IPS-18c (cell line): ENCODE measurements at regions not wholly inside any gene's neighbourhood (a gene's known extent, or its start where the extent isn't known, plus 50 kb on each side); places are given as distances from the start of the nearest gene placed in this dataset.

Source experiments
- H3K4me3 ChIP-seq: 2 replicates; pipeline ENCODE4 v1.7.0; 2013; ENCODE audit warnings: low read depth, mild to moderate bottlenecking, low read length, moderate library complexity; ENCODE audit not compliant: insufficient read depth
- H3K9me3 ChIP-seq: one replicate; pipeline ENCODE4 v1.6.1; 2013; ENCODE audit warnings: mild to moderate bottlenecking, low read length, moderate library complexity; ENCODE audit not compliant: control insufficient read depth, insufficient read depth

DNA sequence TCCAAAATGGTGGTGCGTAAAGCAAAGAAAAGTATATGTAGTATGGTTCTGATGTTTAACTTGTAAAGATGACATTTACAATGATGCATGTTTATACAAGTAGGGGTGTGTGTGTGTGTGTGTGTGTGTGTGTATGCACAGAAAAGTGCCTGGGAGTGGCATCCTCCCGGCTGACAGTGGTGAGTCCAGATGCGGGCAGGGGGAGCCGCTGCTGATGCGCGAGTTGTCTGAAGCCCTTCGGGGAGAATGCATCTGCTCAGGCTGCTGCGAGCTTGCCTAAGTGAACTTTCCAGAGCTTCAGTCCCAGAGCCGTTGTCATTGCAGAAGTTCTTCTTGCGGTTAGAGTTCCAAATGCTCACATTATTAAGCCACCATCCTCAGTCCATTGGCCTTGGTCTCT is 429.7 kb upstream of the HS6ST1 start:
- no peak overlapping the region for H3K4me3 ChIP-seq

DNA sequence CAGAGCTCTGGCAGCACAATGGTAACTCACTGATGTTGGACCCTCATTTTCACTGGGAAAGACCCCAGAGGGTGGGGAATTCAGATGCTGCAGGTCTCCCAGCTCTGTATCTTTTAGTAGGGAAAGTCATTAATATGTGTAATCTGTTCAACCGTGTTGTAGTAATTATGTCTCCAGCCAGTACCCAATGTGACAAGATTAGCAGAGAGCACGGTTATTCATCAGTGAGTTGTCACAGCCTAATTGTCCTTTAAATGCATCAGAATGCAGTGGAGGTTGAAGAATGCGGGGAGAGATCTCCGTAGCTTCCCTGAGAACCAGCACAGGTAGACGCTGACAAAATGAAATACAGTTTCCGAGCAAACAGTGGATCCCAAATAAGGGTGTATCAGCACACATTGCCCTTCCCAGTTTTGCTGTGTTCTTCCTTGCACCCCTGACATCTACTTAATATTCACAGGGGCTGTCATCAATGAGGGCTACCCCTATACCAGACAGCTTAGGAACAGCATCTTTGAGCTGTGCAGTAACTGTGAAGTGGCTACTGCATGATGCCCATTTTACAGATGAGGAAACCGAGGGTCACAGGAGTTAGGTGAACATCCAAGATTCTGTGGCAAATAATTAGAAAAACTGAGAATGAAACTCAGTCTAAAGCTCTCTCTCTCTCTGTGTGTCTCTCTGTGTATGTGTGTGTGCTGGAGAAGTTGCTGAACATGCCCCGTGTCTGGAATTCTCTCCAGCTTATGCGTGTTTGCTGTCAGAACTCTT is 430.4 kb upstream of the HS6ST1 start:
- no peaks in the 10 kb centered on the region for H3K9me3 ChIP-seq

More for the DNA sequence above, 429.7 kb upstream of the HS6ST1 start:
- H3K9me3 ChIP-seq, result no peaks in the 10 kb centered on the region

DNA sequence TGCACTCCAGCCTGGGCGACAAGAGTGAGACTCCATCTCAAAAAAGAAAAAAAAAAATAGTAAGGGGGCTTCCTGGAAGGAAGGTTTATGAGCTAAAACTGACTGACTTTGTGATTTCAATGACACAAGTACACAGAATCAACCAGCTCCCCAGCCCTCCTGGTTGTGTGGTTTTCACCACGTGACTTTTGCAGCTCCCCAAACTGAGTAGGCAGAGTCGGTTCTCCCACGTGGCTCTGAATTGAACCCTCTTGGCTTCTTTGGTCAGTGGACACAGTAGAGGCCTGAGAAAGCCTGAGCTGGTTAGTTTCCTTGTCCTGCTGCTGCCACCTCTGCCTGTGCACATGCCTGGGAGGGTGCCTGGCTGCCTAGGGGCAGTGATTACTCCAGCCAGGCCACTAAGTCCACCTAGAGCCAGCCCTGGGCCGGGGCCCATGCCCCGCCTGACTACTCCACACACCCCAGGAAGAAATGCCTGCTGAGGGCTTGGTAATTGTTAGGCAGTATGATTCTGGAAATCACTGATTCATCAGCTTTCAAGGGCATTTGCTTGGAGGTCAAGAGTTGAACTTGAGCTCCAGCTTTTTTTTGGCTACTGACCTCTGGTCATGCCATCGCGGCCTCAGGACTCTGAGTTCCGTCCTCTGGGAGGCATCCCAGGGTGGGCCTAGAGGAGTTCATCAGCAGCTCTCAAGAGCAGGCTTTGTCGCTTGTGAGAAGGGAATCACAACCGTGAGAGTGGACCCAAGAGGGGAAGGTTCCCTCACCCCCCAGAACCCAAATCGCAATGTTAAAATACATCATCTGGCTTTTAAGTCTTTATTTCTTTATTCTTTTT is 431.9 kb upstream of the HS6ST1 start:
- Histone ChIP-seq H3K4me3 (no peak overlapping the region), H3K9me3 (no peaks in the 10 kb centered on the region)

More for the DNA sequence above, 430.4 kb upstream of the HS6ST1 start:
- no peak overlapping the region for H3K4me3 ChIP-seq

DNA sequence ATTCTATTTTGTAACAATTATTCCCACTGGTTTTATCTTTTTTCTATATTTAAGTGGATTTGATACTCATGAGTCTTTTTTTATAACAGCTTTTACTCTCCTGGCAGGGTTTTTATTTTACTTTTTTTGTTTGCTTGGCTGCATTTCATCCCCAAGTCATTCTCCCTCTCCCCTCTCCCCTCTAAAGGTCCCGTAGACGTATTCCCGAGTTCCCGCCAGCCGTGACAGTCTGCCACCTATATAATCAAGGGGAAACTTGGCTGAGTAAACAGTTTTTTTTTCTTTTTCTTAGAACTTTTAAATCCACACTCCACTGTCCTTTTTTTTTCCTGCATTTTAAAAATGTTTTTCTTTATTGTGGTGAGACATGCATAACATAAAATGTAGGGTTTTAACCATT is 433.1 kb upstream of the HS6ST1 start:
- H3K9me3 ChIP-seq, result no peaks in the 10 kb centered on the region
- H3K4me3 ChIP-seq, result no peak overlapping the region

DNA sequence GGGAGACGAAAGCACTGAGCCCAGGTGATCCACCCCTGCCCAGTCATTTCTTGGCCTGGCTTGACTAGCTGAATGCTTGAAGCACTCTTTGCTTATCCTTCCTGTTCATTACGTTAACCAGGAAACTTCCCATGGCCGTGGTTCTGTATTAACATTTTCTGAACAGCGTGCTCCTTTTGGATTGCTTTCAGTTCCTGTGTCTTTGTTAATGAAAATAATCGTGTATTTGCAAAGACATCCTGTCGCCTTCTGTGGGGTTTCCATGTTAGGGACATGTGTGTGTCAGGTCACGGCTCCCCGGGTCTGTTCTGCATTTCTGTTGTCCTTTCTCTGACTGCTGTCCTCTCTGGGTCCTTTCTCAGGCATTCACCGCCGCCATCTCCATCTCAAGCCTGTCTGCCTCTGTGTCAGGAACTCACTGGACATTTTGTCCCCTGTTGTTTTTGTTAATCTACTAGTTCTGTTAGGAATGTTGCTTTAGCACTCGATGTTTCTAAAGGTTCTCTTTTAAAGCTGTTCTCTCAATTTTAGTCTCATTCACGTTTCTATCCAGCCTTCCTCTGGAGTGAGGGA is 434.1 kb upstream of the HS6ST1 start:
- Histone ChIP-seq H3K4me3 (no peak overlapping the region), H3K9me3 (no peaks in the 10 kb centered on the region)

DNA sequence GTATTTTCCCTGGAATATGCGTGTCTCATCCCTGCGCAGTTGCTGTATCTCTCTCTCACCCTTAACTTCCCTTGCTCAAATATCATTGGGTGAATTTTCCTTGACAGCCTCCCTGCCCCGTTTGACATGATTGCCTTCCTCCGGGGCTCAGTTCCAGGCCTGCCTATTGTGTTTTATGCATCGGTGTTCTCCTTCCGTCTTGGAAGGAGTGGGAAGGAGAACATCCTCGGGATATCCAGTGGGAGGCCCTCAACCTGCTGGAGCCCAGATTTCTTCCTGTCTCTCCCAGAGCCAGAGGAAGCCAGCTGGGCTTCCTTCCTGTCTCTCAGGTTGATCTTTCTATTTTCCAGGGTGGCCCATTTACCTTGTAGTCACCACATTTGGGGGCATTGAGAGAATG is 434.7 kb upstream of the HS6ST1 start:
- Histone ChIP-seq H3K4me3 (no peak overlapping the region), H3K9me3 (no peaks in the 10 kb centered on the region)

DNA sequence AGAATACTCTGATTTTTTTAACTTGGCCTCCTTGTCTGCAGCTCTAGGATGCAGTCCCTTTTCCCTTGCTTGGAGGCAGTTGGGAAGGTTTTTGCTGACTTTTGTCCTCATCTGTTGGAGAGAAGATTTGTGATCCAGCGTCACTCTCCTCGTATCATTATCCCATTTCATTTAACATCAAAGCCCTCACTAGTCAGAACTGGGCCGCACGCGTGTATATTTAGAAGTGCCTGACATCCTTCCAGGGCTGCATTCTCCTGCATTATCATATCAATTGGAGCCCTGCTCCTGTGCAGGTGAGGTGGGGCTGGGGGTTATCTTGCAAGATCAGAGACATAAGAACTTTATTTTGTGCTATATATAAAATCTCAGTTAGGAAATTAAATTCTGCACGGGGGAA is 435.1 kb upstream of the HS6ST1 start:
- Histone ChIP-seq H3K4me3 (no peak overlapping the region), H3K9me3 (no peaks in the 10 kb centered on the region)

DNA sequence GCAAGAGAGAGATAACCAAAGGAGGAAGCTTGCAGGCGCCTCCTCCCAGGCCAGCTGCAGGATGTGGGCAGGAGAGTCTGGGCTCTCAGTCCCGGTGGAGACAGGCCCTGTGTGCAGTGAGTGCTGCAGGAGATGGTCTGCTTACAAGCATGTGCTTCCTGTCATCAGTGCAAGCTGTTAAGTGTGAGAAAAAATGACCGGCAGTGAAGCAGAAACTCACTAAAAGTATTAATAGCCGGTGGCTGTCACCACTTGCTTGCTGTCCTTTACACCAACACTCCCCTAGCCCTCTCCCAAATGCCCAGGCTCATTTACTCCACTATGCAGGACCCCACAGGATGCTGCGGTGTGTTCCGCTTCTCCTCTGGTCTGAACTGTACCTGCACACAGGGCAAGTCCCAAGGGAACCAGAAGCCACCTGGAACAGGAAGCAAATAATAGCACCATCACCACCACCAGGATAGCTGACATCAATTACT is 435.6 kb upstream of the HS6ST1 start:
- no peaks in the 10 kb centered on the region for H3K9me3 ChIP-seq
- H3K4me3 ChIP-seq, result no peak overlapping the region

DNA sequence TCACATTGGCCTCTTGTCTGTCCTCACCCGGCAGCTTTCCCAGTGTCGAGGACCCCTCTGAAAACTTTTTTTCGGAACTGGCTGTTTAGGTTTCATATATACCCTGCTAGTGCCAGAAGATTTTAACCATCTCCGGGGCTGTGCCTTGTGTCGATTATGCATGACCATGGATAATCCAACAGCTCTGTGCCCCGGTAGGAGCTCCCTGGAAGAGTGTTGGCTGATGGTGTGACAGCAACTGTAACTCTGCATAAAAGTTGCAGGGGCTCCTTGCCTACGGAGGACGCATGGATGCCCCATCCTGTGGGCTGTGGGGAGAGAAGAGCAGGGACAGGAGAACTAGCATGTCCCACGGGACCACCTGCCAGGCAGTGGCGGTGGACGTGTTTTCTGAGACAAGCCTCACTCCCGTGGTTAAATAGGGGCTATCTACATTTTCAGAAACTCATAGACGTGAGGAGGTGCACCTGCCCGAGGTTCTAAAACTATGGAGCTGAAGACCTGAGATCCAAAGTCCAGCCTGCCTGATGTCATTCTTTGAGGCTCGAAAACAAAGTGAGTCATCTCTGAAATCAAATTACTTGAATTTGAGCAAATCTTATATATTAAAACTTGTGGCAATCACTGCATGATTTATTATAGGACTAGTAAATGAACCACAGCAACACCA is 437.2 kb upstream of the HS6ST1 start:
- Histone ChIP-seq H3K9me3 (no peaks in the 10 kb centered on the region), H3K4me3 (no peak overlapping the region)

DNA sequence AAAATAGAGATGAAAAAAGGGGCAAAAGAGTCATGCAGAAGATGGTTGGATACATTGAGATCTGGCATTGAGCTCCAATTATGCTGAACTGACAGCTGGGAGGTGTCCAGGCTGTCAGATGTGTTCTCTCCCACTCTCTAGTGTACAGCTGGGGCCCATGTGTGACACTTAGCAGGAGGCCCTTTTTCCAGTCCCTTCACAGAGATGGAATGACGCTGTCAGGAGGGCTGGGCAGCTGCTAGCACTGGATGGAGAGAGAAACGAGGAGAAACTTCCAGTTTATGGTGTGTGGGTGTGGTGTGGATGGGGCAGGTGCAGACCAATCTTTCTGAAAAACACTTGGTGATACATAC is 437.7 kb upstream of the HS6ST1 start:
- no peak overlapping the region for H3K4me3 ChIP-seq
- H3K9me3 ChIP-seq, result no peaks in the 10 kb centered on the region

DNA sequence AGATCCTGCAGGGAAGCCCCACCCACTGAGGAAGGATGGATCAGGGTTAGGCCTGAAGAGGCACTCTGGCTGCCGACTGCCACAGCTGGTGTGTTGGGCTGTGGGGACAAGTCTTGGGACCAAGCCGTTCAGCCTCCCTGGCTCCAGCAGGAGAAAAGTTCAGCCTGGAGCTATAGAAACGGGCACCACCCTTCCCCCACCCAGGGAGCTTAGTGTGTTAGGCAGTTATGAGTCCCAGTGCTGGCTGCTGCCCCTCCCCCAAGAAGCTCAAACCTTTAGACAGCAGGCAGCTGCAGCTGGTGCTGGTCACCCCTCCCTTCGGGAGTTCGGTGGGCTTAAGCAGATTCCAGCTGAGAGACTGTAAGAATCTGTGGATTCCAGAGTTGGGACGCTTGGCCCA is 447.1 kb upstream of the HS6ST1 start:
- no peak overlapping the region for H3K4me3 ChIP-seq

DNA sequence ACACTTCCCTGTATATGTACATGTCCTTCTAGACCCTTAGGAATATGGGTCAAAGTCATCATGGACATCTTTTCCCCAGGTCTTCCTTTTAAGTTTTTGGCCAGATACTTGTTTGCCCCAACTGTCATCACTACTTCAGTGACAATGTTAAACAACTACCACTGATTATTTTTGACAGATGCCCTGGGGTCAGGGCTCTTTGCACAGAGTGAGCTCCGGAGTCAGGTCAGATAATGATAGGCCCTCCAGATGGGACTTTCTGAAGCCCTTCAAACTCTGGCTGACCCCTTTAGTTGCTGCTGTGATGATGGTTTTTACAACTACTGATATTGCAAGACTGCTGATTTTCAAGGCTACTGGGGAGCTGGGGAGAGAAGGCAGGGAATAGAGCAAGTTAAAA is 449.4 kb upstream of the HS6ST1 start:
- H3K9me3 ChIP-seq, result no peaks in the 10 kb centered on the region
- no peak overlapping the region for H3K4me3 ChIP-seq

More for the DNA sequence above, 447.1 kb upstream of the HS6ST1 start:
- no peaks in the 10 kb centered on the region for H3K9me3 ChIP-seq

DNA sequence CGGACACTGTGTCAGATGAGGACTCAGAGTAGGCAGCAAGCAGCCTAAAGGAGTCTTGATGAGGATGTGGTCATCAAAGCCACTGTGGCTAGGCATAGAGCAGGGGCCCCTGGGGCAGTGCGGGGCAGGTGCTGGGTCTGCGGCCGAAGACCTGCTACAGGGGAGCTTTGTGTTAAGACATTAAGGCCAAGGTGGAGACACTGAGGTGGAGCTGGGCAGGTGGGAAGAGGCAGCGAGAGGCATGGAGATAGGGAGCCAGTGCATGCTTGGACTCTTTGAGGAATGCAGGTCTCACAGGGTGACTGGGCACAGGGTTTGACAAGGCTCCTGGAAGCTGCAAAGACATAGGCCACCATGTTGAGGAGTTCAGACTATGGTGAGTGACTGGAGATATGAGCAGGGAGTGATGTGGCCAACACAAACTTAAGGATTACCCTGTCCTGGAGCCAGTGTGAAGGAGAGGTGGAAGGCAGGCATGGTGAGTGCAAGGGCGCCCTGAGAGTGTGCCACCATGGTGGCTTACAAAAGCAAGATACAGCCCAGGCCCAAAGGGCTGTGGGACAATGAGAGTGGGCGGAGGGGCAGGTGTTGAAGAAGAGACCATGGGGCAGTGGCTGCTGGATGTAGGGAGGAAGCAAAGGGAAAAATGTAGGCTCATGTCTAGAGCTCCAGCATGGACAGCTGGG is 450.9 kb upstream of the HS6ST1 start:
- H3K4me3 ChIP-seq, result no peak overlapping the region
- no peaks in the 10 kb centered on the region for H3K9me3 ChIP-seq

DNA sequence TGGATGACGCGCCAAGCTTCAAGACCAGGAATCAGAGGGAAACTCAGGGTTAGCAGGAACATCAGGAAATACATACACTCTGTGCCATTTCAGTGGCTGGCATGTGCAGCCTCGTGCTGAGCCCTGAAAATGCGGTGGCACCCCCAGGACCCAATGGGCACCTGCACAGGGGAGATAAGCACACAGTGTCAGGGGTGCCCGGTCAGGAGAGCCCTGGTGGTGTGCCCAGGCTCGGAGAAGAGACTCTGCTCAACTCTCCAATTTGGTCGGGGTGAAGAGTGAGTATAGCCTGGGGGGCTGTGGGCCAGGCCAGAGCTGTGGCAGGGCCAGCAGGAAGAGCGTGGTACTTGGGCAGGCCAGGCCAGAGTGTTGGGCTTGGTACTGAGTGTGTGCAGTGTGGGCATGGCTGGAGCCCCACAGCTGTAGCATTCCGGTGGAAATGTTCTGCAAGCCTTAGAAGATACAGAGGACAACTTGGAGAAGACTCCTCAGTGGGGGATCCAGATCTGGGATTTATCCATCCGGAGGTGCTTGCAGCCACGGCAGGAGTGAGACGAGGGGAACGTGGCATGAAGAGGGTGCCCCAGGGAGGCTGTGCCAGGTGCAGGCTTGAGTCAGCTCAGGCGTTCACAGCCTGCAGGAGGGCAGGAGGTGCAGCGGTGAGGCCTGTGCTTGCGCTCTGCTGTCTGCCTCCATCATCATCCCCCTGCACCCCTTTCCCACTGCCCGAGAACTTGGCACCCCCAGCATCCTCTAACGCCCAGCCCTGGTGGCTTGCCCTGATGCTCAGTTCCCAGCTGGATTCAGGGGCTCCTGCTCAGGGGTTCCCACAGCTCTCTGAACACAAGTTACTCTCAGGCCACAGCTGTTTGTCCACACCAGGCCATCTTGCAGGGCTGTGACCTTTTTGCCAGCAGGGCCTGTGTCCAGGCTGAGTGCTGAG is 451.7 kb upstream of the HS6ST1 start:
- H3K9me3 ChIP-seq, result no peaks in the 10 kb centered on the region
- no peak overlapping the region for H3K4me3 ChIP-seq

DNA sequence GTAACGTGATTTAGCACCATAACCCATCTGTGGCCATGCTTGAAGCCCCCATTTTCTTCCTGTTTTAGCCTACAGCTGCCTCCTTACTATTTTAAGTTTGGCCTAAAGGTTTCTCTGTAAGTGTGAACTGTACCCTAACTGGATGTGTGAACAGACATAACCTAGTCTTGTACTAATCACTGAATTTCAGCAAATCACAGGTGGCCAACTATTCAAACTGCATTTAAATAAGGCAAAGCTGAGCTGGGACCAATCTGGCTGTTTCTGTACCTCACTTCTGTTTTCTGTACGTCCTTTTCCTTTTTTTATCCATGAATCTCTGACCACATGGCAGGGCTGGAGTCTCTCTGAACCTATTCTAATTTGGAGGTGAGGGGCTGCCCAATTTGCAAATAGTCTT is 452.7 kb upstream of the HS6ST1 start:
- Histone ChIP-seq H3K4me3 (no peak overlapping the region), H3K9me3 (no peaks in the 10 kb centered on the region)

DNA sequence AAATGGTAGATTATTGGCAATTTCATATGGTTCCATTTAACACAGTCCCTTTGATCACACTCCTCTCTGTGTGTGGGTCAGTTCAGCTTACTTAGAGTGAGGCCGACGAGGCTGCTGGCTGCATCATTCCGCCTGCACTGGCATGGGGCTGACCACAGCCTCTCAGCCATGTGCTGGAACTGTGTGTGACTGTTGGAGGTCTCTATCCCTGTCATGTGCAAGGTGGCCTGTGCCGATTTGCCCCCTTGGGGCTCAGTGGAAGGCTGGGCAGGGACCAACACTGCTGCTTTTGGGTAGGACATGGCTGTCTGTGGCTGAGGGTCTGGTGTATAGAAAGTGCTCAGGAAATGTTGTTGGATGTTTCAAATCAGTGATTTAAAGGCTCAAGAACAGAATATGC is 454.0 kb upstream of the HS6ST1 start:
- Histone ChIP-seq H3K9me3 (no peaks in the 10 kb centered on the region), H3K4me3 (no peak overlapping the region)
